ENCODE measurements at regions not wholly inside any gene's neighbourhood (a gene's known extent, or its start where the extent isn't known, plus 50 kb on each side); places are given as distances from the start of the nearest gene placed in this dataset.

DNA sequence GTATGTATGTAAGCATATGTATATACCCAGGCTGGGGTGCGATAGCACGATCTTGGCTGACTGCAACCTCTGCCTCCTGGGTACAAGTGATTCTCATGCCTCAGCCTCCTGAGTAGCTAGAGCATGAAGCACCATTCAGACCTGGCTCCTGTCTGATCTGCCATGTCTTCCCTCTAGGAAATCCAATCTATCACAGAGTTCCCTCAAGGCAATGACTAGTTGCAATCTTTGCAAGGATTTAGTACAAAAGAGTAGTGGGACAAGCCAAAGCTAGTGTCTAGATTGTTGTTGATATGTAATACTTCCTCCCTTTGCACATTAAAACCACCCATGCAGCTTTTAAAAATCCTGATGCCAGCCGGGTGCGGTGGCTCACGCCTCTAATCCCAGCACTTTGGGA lies 60.5 kb upstream of the PRKAR2B start (continued):
- TF ChIP-seq, protein P1, sequence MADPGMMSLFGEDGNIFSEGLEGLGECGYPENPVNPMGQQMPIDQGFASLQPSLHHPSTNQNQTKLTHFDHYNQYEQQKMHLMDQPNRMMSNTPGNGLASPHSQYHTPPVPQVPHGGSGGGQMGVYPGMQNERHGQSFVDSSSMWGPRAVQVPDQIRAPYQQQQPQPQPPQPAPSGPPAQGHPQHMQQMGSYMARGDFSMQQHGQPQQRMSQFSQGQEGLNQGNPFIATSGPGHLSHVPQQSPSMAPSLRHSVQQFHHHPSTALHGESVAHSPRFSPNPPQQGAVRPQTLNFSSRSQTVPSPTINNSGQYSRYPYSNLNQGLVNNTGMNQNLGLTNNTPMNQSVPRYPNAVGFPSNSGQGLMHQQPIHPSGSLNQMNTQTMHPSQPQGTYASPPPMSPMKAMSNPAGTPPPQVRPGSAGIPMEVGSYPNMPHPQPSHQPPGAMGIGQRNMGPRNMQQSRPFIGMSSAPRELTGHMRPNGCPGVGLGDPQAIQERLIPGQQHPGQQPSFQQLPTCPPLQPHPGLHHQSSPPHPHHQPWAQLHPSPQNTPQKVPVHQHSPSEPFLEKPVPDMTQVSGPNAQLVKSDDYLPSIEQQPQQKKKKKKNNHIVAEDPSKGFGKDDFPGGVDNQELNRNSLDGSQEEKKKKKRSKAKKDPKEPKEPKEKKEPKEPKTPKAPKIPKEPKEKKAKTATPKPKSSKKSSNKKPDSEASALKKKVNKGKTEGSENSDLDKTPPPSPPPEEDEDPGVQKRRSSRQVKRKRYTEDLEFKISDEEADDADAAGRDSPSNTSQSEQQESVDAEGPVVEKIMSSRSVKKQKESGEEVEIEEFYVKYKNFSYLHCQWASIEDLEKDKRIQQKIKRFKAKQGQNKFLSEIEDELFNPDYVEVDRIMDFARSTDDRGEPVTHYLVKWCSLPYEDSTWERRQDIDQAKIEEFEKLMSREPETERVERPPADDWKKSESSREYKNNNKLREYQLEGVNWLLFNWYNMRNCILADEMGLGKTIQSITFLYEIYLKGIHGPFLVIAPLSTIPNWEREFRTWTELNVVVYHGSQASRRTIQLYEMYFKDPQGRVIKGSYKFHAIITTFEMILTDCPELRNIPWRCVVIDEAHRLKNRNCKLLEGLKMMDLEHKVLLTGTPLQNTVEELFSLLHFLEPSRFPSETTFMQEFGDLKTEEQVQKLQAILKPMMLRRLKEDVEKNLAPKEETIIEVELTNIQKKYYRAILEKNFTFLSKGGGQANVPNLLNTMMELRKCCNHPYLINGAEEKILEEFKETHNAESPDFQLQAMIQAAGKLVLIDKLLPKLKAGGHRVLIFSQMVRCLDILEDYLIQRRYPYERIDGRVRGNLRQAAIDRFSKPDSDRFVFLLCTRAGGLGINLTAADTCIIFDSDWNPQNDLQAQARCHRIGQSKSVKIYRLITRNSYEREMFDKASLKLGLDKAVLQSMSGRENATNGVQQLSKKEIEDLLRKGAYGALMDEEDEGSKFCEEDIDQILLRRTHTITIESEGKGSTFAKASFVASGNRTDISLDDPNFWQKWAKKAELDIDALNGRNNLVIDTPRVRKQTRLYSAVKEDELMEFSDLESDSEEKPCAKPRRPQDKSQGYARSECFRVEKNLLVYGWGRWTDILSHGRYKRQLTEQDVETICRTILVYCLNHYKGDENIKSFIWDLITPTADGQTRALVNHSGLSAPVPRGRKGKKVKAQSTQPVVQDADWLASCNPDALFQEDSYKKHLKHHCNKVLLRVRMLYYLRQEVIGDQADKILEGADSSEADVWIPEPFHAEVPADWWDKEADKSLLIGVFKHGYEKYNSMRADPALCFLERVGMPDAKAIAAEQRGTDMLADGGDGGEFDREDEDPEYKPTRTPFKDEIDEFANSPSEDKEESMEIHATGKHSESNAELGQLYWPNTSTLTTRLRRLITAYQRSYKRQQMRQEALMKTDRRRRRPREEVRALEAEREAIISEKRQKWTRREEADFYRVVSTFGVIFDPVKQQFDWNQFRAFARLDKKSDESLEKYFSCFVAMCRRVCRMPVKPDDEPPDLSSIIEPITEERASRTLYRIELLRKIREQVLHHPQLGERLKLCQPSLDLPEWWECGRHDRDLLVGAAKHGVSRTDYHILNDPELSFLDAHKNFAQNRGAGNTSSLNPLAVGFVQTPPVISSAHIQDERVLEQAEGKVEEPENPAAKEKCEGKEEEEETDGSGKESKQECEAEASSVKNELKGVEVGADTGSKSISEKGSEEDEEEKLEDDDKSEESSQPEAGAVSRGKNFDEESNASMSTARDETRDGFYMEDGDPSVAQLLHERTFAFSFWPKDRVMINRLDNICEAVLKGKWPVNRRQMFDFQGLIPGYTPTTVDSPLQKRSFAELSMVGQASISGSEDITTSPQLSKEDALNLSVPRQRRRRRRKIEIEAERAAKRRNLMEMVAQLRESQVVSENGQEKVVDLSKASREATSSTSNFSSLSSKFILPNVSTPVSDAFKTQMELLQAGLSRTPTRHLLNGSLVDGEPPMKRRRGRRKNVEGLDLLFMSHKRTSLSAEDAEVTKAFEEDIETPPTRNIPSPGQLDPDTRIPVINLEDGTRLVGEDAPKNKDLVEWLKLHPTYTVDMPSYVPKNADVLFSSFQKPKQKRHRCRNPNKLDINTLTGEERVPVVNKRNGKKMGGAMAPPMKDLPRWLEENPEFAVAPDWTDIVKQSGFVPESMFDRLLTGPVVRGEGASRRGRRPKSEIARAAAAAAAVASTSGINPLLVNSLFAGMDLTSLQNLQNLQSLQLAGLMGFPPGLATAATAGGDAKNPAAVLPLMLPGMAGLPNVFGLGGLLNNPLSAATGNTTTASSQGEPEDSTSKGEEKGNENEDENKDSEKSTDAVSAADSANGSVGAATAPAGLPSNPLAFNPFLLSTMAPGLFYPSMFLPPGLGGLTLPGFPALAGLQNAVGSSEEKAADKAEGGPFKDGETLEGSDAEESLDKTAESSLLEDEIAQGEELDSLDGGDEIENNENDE (IDR thresholded peaks at IDR 0.05; ENCODE audit: insufficient replicate concordance, low read length): no peak
- TF ChIP-seq EZH2 (IDR thresholded peaks at IDR 0.05; ENCODE audit: low read depth, low read length, severe bottlenecking) (no peak), CHD1 (IDR thresholded peaks at IDR 0.05; ENCODE audit: low read depth, low read length) (no peak), PHF8 (conservative IDR thresholded peaks at IDR 0.05; ENCODE audit: low read depth, low read length) (no peak)
- TF ChIP-seq, protein P2, sequence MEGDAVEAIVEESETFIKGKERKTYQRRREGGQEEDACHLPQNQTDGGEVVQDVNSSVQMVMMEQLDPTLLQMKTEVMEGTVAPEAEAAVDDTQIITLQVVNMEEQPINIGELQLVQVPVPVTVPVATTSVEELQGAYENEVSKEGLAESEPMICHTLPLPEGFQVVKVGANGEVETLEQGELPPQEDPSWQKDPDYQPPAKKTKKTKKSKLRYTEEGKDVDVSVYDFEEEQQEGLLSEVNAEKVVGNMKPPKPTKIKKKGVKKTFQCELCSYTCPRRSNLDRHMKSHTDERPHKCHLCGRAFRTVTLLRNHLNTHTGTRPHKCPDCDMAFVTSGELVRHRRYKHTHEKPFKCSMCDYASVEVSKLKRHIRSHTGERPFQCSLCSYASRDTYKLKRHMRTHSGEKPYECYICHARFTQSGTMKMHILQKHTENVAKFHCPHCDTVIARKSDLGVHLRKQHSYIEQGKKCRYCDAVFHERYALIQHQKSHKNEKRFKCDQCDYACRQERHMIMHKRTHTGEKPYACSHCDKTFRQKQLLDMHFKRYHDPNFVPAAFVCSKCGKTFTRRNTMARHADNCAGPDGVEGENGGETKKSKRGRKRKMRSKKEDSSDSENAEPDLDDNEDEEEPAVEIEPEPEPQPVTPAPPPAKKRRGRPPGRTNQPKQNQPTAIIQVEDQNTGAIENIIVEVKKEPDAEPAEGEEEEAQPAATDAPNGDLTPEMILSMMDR (IDR thresholded peaks at IDR 0.05; ENCODE audit: control extremely low read depth in 1 of 3, insufficient read depth in 1 of 3, low read depth in 1 of 3, low read length in 3 of 3): no peak
